Tibial nerve (tissue), 4 donors: ENCODE measurements at regions not wholly inside any gene's neighbourhood (a gene's known extent, or its start where the extent isn't known, plus 50 kb on each side); places are given as distances from the start of the nearest gene placed in this dataset.

Experiments
- DNase-seq, 2 donors: peaks; one replicate each; pipeline ENCODE4 v3.0.0-alpha.2; 2019; ENCODE audit warnings: low spot score in 2 of 2
- H3K27ac ChIP-seq, 4 donors: fragments of 200-600 bp; sonication (generic) in 3 of 4; one replicate each; pipeline ENCODE4 v1.5.1; 2017 to 2019; ENCODE audit warnings: mild to moderate bottlenecking in 1 of 4
- H3K27me3 ChIP-seq, 2 donors: fragments of 200-600 bp; sonication (generic) in 1 of 2; one replicate each; pipeline versions ENCODE4 v1.5.1 to v1.6.0; 2017 to 2019
- H3K36me3 ChIP-seq, 3 donors: fragments of 200-600 bp; sonication (generic); one replicate each; pipeline ENCODE4 v1.5.1; 2018 to 2019
- H3K4me1 ChIP-seq, 4 donors: fragments of 200-600 bp; sonication (generic) in 3 of 4; one replicate each; pipeline ENCODE4 v1.5.1; 2017 to 2019
- H3K4me3 ChIP-seq, 4 donors: fragments of 200-600 bp; sonication (generic) in 3 of 4; one replicate each; pipeline ENCODE4 v1.5.1; 2017 to 2019; ENCODE audit warnings: mild to moderate bottlenecking in 1 of 4, moderate library complexity in 1 of 4
- H3K9me3 ChIP-seq, 4 donors: fragments of 200-600 bp; sonication (generic) in 3 of 4; one replicate each; pipeline ENCODE4 v1.5.1; 2017 to 2019
- CTCF ChIP-seq, 5 experiments: fragments of 200-600 bp in 3 of 5; fragments of 450-650 bp in 2 of 5; sonication (generic) in 3 of 5; IDR thresholded peaks; one replicate each; pipeline ENCODE4 v1.5.1; 2016 to 2019; ENCODE audit warnings: antibody characterized with exemption in 5 of 5, mild to moderate bottlenecking in 3 of 5, moderate library complexity in 2 of 5
- EP300 ChIP-seq, 2 donors: sonication (generic); formaldehyde crosslinking; IDR thresholded peaks; one replicate each; pipeline ENCODE4 v1.6.1; 2017; ENCODE audit warnings: antibody characterized with exemption in 2 of 2, mild to moderate bottlenecking in 1 of 2
- POLR2A ChIP-seq, 2 donors: fragments of 450-650 bp; IDR thresholded peaks; one replicate each; pipeline ENCODE4 v1.6.1; 2017; ENCODE audit warnings: antibody characterized with exemption in 2 of 2, mild to moderate bottlenecking in 2 of 2, moderate library complexity in 2 of 2
- WGBS, 2 donors: methylation state at CpG; one replicate each; pipeline ENCODE4 v1.1.5; 2018; 5-methylcytosine and 5-hydroxymethylcytosine counted together

GRCh38 chr2:125264453-125264852, 1239.4 kb downstream of the CNTNAP5 start:
- H3K27me3 ChIP-seq, result no peaks in the 10 kb centered on the region
- H3K36me3 ChIP-seq, result no peaks in the 10 kb centered on the region
- H3K4me1 ChIP-seq, result no peaks in the 10 kb centered on the region
- H3K9me3 ChIP-seq, result no peaks in the 10 kb centered on the region
- H3K27ac ChIP-seq, result no peak overlapping the region
- TF ChIP-seq POLR2A (IDR thresholded peaks at IDR 0.05), result no peak
- no peak for TF ChIP-seq EP300 (IDR thresholded peaks at IDR 0.05)
- no peak for TF ChIP-seq CTCF (IDR thresholded peaks at IDR 0.05)
- H3K4me3 ChIP-seq, result no peak overlapping the region
- 74 to 97% methylated on average over 1 of the region's 1 CpG for WGBS, 2 donors
- no peak for DNase-seq

GRCh38 chr2:125267683-125268082, 1242.6 kb downstream of the CNTNAP5 start:
- no peaks in the 10 kb centered on the region for H3K4me1 ChIP-seq
- H3K27ac ChIP-seq, result no peak overlapping the region
- no peak for DNase-seq
- no peak overlapping the region for H3K4me3 ChIP-seq
- no peaks in the 10 kb centered on the region for H3K36me3 ChIP-seq
- TF ChIP-seq EP300 (IDR thresholded peaks at IDR 0.05) (no peak), CTCF (IDR thresholded peaks at IDR 0.05) (no peak), POLR2A (IDR thresholded peaks at IDR 0.05) (no peak)
- no peaks in the 10 kb centered on the region for H3K9me3 ChIP-seq
- H3K27me3 ChIP-seq, result no peaks in the 10 kb centered on the region
- WGBS, 2 donors, result 88 to 96% methylated on average over 2 of the region's 2 CpGs

GRCh38 chr2:125272651-125273050, 1247.6 kb downstream of the CNTNAP5 start:
- no peak for DNase-seq
- 50 to 62% methylated on average over 1 of the region's 1 CpG for WGBS, 2 donors
- Histone ChIP-seq H3K27ac (no peak overlapping the region), H3K36me3 (no peaks in the 10 kb centered on the region), H3K27me3 (no peaks in the 10 kb centered on the region), H3K4me3 (no peak overlapping the region), H3K9me3 (no peaks in the 10 kb centered on the region), H3K4me1 (no peaks in the 10 kb centered on the region)
- TF ChIP-seq EP300 (IDR thresholded peaks at IDR 0.05), result no peak
- no peak for TF ChIP-seq POLR2A (IDR thresholded peaks at IDR 0.05)
- no peak for TF ChIP-seq CTCF (IDR thresholded peaks at IDR 0.05)

- no peak for TF ChIP-seq POLR2A (IDR thresholded peaks at IDR 0.05)
- TF ChIP-seq CTCF (IDR thresholded peaks at IDR 0.05), result no peak
- TF ChIP-seq EP300 (IDR thresholded peaks at IDR 0.05), result no peak
- Histone ChIP-seq H3K4me3 (no peak overlapping the region), H3K36me3 (no peaks in the 10 kb centered on the region), H3K27ac (no peak overlapping the region), H3K9me3 (no peaks in the 10 kb centered on the region), H3K4me1 (no peaks in the 10 kb centered on the region), H3K27me3 (no peaks in the 10 kb centered on the region)
- WGBS, 2 donors, result 81 to 87% methylated on average over 4 of the region's 4 CpGs
- no peak for DNase-seq
Observed at GRCh38 chr2:125274718-125275117, 1249.6 kb downstream of the CNTNAP5 start.

GRCh38 chr2:125280265-125280664, 1255.2 kb downstream of the CNTNAP5 start:
- Histone ChIP-seq H3K4me3 (no peak overlapping the region), H3K4me1 (no peaks in the 10 kb centered on the region), H3K27me3 (no peaks in the 10 kb centered on the region), H3K9me3 (no peaks in the 10 kb centered on the region), H3K27ac (no peak overlapping the region), H3K36me3 (no peaks in the 10 kb centered on the region)
- no peak for DNase-seq
- TF ChIP-seq POLR2A (IDR thresholded peaks at IDR 0.05) (no peak), EP300 (IDR thresholded peaks at IDR 0.05) (no peak), CTCF (IDR thresholded peaks at IDR 0.05) (no peak)
- 26 to 27% methylated on average over 2 of the region's 2 CpGs for WGBS, 2 donors
